Activated CD4-positive, alpha-beta T cell treated with anti-CD3 and anti-CD28 coated beads, Interleukin-2, amount 50 U/mL, for 4 hours (primary cell): ENCODE measurements at regions not wholly inside any gene's neighbourhood (a gene's known extent, or its start where the extent isn't known, plus 50 kb on each side); places are given as distances from the start of the nearest gene placed in this dataset.

Experiments used
- DNase-seq, 2 experiments: peaks; one replicate each; pipeline ENCODE4 v3.0.0-alpha.2; 2020

DNA sequence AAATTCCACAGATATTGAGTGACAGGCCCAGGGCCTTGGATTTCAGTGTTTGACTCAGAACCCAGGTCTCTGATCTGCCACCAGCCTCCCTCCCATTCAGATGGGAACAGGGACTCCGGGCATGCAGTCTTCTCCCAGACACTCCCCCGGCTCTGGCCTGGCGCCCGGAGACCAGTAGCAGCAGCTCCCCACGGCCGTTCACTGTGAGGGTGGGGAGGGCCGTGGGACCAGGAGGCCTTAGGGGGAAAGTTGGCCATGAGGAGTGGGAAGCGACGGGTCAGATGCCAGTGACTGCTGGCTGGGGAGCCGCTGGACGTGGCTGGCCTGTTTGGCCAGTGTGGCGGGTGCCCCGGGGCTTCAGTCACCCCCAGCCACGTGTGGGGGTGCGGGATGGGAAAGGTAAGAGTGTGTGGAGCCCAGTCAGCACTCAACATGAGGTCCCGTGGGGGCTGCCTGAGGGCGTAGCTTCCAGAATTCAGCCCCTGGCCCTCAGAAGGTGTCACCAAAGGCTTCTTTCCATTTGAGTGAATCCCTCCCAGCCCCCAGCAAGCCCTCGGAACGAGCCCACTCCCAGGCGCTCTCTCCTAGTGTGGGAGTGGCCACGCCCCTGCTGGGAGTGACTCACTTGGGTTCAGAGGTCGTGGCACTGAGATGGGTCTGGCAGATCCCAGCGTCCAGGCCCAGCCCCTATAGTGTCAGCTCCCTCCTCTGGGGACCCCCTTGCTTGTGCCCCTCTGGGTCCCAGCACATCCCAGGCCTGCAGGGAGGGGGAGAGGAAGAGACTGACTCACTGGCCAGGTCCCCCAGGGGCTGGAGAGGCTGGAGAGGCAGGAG lies 309.4 kb downstream of the SEC14L1 start:
- DNase-seq = peak; percentile 66 to 69

DNA sequence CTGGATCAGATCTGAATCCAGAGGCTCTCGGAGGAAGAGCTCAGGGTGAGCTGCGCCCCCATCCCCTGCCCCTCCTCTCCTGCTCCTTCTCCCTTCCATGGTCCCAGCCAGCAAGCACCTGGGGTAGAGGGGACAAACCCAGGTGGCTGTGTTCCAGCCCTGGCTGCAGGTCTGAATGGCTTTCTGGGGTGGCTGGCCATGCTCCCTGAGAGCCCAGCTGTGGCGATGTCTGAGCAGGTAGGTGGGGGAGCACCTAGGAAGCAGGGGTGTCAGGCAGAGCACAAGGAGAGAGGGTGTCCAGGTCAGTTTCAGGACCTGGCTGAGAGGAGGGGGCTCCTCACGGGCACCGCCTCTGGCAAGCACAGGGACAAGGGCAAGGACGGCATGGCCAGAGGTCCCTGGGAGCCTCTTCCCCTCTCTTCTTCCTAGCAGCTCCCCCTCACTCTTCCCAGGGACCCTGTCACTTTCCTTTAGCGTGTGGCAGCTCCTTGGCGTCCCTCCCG lies 310.0 kb downstream of the SEC14L1 start:
- no peak for DNase-seq

DNA sequence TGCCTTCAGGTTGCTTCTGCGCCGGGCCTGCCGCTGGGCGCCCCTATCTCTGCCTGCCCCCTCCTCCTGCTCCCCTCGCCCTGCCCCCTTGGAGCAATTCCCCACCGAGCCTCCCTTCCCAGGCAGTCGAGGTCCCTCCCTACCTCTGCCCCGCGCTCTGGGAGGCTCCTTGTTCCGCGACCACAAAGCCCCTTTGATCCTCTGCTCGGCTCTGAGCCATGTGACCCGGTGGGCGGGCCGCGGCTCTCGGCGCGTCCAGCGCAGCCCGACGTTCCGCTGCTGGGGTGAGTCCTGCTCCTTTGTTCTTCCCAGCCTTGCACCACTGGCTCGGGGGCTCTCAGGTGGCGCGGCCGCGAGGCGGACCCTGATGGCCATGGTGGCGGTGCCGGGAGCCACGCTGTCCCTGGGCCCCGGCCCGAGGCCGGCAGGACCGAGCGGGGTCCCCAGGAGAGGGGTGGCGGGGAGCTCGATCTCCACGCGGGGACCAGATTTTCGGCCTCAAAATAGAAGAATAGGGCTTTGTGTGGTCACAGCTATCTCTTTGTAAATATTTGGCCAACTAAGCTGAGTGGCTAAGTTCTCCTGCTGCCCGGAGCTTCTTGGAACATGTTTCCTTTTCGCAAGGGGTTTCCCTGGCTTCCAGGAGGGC lies 310.6 kb downstream of the SEC14L1 start:
- DNase-seq = peak in 1 of 2 experiments; percentile 41

DNA sequence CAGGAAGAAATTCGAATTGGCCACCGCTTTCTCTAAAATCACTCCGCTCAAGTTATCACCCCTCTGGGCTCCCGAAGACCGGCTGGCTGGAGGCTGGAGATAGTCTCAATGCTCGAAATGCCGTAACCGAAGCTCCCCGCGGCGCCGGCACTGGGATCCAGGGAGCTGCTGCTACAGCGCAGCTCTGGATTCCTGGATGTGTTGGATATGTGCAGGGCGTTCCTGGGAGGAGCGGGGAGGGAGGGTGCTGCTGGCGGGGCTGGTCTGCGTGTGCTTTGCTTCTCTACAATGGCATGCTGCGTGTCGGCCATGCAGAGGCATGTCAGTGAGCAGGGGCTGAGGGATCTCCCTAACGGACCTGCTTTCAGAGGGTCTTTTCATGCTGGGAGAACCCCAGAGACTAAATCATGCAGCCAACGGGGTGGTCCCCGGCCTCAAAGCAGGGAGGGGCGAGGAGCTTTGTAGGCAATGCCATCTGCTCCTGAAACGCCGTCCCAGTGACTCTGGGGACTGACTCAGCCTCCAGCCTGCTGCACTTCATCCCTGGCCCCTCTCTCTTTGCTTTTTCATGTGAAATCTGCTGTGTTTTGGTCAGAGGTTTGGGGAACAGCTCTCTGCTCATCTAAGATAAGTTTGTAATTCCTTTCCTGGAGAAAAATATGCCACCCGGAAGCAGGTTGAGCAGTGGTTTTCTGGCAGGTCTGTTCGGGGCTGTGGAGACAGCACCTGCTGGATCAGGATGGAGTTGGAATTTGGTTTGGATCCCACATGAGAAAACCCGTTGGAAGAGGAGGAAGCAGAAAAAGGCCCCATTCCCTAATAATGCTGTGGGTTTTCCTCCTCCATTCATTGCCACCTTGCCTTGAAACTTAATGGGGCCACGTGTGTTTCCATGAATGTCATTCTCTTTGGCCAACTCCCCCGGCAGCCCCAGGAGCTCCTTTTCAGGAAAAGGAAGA lies 311.4 kb downstream of the SEC14L1 start:
- no peak for DNase-seq

DNA sequence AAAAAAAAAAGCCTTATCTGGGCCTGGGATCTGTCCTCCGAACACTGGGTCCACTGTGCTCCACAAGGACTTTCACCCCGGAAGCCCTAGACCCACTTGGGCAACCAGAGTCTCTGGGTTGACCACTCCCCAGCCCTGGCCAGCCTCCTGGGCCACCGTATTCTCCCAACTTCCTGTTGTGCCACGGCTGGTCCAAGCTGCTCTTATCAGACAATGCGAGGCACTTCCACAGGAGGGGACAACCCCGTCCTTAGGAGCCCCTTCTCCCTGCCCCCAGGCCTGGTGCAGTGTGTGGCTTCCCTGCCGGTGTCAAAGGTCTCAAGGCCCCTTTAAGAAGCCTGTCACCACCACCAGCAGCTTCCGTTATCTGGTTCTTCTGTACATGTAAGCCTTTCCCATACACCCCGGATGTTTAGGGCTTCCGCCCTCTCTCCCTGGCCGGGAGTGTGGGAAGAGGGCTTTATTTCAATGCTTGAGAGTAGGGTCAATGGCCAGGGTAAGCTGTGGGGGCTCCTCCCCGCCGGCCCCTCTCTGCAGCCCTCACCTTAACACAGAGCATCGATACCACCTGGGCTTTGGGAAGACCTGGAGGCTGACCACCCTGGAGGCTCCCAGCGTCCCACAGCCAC lies 313.0 kb downstream of the SEC14L1 start:
- DNase-seq = no peak

DNA sequence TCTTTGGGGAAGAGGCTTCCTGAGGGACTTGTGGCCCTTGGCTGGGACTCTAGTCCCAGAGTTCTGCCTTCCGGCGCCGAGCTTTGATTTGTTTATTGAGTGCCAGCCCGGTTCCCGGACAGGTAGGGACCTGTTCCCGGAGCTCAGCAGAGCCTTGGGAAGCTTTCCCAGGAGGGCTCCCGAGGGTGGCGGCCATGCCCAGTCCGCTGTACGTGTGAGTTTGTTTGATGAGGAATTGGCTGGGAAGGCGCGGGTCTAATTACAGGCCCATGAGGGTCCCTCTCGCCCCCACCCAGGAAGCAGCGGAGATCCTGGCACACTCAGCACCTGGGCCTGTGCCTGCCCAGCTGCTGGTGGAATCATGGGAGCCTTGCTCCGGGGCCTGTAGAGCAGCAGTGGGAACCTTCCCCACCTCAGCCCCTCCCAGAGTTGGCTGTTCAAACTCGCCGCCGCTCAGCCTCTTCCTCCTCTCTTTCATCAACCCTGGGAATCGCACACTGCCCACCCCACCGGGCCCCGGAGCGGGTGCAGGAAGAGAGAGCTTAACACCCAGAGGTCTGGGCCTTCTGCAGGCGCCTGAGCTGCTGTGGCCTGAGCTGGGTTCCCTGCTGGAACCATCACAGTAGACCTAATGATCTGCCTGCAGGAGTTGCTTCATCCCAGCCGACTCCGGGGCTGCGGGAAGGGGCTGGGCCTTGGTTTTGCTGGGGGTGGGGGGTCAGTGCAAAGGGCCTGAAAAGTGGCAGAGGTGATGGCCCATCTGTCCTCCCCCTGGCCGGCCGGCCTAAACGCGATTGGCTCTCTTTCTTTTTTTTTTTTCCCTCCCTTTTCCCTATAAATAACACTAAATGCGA lies 313.7 kb downstream of the SEC14L1 start:
- no peak for DNase-seq

DNA sequence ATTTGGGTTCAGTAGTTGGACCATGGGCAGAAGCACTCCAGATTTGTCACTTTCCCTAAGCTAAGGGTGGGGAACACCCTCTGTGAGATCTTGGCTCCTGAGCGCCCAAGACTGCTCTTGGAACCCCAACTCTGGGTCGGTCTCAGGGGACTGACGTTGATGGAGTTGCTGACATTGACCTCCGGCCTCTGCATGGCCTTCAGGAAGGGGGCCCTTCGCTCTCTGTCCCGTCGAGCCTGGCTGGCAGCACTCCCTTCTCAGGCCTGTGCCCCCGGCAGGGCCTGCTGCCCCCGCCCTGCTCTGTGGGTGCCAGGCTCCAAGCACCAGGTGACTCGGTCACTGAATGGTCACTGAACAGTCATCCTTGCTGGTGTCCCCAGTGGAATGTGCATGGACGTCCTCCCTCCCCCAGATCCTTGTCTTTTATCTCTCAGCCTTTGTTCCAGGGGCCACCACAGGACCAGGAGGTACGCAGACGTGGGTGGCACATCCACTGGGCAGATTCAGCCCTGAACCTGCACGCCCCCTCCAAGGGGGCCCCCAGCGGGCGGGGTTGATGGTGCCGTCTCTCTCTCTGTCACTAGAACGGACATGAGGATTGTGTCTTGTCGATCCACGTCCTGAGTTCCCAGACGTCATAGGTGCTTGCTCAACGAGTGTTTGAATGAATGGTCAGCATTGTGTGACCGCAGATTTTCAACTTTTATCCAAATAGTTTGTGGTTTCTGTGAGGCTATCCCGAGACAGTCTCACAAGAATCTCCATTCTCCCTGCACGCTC lies 314.5 kb downstream of the SEC14L1 start:
- DNase-seq = no peak

DNA sequence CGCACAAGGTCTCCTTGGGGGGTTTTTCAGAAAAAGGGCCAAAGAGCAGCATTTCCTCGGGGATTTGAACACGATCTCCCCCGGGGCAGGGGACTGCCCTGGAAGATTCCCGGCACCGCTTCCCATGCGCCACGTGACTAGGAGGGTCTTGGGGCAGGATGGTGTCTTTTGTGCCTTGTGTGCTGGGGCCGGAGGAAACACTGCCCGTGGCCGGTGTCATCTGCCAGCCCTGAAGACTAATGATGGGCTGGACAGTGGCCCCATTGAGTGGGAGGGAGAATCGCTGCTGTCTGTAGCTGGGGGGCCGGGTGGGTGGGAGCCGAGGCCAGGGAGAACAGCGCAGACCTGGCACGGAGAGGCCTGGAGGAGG lies 315.1 kb downstream of the SEC14L1 start:
- DNase-seq = no peak

DNA sequence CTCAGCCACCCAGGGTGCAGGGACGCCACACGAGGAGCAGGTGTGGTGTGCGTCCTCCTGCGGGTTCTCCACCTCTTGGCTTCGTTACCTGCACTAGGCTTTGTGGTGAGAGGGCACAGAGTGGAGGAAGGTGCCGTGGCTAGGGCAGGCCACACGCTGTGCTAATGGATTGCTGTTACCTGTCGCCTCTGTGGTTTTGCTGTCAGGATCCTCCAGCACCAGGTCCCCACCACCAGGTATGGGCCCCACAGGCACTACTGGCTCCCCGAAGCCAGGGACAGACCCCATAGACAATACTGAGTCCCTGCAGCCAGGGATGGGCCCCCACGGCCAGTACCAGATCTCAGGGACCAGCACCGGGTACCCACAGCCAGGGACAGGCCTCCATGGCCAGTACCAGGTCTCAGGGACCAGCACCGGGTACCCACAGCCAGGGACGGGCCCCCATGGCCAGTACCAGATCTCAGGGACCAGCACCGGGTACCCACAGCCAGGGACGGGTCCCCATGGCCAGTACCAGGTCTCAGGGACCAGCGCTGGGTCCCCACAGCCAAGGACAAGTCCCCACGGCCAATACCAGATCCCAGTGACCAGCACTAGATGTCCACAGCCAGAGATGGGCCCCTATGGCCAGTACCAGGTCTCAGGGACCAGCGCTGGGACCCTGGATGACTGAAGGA lies 315.6 kb downstream of the SEC14L1 start:
- no peak for DNase-seq

DNA sequence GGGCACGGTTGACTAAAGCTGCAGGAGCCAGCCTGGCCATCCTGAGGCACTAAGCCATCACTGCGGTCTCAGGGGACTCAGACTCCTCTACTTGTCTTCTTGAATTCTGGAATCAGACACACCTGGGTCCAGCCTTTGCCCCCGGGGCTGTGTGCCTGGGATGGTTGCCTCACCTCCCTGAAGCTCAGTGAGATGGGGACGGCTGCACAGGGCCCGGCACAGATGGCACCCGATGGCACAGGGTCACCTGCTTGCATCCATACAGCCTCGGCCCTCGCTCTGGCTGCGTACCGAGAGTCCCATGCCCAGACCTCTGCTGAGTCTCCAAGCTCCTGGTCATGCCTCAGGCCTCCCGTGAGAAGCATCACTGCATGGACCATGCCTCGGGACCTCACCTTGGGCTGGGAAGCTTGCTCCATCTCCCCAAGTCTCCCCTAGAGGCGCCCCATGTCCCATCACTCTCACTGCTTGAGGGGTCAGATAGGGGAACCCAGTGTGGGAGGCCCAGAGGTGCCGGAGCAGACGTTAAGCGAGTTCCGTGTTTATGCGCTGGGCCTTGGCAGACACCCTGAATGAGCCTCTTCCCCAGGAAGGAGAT lies 316.3 kb downstream of the SEC14L1 start:
- no peak for DNase-seq

DNA sequence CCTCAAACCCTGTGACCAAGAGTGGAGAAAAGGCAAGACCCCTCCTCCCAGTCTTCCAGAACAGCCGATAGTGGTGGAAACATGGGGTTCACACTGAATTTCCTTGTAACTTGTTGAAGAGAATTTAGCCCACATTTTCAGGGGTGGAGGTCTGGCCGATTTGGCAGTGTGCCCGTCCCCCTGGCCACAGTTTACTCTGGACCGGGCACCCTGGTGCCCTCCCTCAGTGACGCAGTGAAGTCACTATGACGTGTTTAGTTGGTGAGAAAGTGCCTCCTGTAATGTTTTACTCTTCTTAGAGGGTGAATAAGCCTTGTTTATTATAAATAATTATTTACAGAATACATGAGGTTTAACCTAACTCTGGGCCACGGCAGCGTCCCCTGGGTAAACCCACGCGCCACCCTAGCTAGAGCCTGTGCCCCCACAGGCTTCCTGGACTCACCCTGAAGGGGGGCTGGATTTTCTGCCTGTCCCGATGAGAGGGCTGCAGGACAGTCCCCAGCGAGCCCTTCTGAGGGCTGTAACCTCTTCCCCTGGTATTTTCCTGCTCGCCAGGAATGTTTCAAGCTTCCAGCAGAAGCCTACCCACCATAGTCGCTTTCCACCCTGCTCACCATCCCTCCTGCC lies 316.9 kb downstream of the SEC14L1 start:
- DNase-seq = no peak

DNA sequence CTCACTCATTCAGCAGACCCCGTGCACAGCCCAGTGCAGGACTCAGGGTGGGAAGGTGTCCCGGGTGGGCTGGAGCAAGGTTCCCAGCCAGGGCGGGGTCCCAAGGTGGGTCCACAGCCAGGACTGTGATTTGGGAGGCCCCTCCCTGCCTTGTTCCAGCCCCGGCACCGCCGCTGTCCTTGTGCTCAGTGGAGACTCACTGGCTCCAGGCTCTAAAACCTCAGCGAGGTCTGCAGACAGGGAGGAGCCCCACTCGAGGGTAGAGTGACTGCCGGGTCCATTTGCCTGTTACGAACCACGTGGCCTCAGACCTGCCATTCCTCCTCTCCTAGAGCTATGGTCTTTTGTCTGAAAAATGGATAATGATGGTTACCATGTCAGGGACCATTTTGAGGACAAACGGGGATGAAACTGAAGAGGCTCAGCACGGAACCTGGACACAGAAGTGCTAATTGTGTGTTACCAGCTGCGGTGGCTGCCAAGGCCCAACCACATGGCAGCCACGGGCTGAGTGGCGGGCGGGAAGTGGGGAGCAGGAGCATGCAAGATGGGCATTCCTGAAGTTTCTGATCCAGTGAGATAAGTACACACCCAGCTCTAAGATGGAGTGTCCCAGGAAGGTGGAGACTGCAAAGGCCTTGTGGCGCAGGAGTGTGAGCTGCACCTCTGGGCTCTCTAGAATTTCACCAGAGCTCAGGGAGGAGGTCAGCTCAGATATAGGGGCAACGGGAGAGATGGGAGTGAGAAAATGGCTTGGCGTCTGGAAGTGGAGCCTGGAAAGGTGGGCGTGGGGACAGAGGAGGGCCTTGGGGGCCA lies 317.6 kb downstream of the SEC14L1 start:
- peak in 1 of 2 experiments; percentile 44 for DNase-seq

DNA sequence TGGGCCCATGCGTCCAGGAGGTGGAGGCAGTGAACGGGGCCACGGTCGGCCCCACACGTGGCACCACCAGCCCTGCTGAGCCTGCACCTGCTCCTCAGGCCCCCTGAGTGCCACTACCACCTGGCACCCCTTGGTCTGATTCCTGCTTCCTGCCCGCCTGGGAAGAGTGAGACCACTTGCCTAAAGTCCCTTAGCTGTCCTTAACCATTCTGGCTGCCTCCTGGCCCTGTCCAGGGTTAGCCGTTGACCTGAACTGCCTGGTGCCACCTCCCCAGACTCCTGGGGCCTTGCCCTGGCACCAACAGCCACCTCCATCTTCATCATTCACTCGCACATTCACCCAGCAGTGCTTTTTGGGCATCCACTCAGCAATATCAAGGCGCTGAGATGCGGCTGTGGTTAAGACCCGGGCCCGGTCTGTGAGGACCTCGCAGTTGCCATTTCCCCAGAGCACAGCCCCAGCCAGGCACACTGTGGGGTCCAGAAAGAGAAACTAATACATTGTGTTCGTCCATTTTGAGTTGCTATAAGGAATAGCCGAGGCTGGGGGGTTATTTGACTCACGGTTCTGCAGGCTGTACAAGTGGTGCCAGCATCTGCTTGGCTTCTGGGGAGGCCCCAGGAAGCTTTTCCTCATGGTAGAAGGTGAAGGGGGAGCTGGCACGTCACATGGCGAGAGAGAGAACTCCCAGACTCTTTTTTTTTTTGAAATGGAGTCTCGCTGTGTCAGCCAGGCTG lies 318.4 kb downstream of the SEC14L1 start:
- DNase-seq = no peak

DNA sequence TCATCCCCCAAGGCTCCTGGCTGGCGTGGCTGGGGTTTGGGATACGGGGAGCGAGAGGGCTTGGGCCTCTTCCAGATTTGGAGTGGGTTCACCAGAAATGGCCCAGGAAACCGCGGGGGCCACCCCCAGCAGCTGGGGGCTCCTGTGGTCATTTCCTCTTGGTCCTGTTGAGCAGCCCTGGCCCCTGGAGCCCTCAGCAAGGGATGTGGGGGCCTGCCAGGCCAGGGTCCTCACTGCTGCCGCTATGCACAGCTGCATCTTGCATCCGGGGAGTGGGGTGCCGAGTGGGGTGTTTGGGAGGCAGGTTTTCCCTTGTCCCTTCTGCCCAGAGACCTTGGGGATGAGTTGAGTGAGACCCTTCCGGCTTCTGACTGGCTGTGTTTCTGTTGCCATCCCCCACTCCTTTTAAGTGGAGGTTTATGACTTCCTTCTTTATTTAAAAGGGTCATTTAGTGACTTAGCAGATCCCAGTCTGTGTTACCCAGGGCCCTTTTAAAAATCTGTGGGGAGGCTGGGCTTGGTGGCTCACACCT lies 319.8 kb downstream of the SEC14L1 start:
- no peak for DNase-seq

DNA sequence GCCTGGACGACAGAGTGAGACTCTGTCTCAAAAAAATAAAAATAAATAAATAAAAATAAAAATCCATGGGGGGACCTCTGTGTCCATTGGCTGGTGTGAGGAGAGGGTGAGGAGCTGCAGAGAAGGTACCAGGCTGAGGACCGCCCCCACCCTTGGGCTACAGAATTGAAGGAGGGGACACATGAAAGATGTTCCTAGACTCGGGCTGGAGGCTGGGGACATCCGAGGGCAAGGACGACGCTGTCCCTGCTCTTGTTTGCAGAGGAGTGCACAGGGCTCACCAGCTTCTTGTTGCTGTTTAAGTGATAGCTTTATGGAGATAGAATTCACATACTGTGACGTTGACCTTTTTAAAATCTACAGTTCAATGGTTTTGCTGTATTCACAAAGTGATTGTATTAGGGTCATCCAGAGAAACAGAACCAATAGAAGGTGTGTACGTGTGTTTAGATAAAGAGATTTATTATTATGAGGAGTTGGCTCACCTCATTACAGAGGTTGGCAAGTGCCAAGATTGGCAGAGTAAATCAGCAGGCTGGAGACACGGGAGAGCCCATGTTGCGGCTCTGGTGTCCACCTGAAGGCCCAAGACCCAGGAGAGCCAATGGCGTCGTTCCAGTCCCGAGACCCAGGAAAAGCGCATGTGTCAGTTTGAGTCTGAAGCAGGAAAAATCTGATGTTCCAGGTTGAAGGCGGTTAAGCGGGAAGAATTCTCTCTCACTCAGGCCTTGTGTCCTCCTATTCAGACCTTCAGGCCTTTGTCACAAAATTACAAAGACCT lies 320.7 kb downstream of the SEC14L1 start:
- no peak for DNase-seq

DNA sequence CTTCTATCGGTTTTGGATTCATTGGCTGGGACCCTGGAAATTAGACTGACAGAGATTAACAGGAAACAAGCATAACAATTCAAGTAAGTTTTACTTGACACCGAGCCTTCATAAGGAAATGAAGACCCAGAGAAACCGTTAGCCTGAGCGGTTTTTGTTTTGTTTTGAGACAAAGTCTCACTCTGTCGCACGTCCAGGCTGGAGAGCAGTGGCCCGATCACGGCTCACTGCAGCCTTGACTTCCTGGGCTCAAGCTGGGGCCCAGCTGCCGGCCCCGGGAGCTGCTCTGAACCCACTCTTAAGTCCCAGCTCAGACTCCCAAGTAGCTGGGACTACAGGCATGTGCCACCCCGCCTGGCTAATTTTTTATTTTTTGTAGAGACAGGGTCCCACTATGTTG lies 321.3 kb downstream of the SEC14L1 start:
- no peak for DNase-seq
